Left kidney (tissue), 1 donor: ENCODE measurements at regions not wholly inside any gene's neighbourhood (a gene's known extent, or its start where the extent isn't known, plus 50 kb on each side); places are given as distances from the start of the nearest gene placed in this dataset.

Experiments used
- DNase-seq: peaks from one replicate; pipeline ENCODE4 v3.0.0-alpha.2; 2013

- no peak for DNase-seq
Measured at GRCh38 chr18:40939656-40940515, 1015.1 kb upstream of the PIK3C3 start.

GRCh38 chr18:40938615-40939014 lies 1016.4 kb upstream of the PIK3C3 start:
- DNase-seq: no peak

DNA sequence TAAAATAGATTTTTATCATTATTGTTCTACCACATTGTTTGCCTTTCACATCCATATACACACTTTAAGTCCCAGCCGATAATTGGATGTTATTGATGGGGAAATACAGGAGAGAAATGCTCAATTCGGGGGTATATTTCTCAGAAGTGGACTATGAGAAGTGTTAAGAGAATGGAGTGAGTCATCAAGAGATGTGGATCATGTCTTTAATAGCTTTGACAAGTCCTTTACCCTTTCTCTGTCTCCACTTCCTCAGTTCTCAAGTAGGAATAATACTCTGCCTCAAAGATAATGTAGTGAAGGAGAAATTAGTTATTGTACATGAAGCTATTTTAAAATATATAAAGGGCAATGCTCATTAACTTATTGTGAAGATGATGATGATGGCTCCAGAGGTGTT lies 1017.6 kb upstream of the PIK3C3 start:
- DNase-seq: no peak

- no peak for DNase-seq
Measured at GRCh38 chr18:40935423-40935822, 1019.6 kb upstream of the PIK3C3 start.

GRCh38 chr18:40932862-40933261 lies 1022.2 kb upstream of the PIK3C3 start:
- DNase-seq: no peak

GRCh38 chr18:40930211-40930882 lies 1024.7 kb upstream of the PIK3C3 start:
- DNase-seq: no peak

- no peak for DNase-seq
Measured at GRCh38 chr18:40929399-40929798, 1025.6 kb upstream of the PIK3C3 start.

DNA sequence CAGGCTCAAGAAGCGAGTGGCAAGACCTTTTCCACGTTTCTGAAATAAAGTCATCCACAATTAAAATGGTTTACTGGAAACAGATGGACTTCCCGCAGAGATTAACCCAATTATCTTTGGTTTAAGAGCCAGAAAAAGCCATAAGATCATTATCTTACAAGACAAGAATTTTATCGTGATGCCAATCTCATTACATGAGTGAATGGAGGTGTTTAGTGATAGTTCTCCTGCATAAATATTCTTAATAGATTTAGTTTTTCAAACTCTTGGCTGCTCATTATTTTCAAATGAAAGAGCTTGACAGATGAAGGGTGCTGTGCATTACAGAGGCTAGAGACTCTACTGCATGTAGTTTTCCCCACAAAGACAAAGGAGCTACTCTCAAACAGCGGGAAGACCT lies 1028.4 kb upstream of the PIK3C3 start:
- no peak for DNase-seq

DNA sequence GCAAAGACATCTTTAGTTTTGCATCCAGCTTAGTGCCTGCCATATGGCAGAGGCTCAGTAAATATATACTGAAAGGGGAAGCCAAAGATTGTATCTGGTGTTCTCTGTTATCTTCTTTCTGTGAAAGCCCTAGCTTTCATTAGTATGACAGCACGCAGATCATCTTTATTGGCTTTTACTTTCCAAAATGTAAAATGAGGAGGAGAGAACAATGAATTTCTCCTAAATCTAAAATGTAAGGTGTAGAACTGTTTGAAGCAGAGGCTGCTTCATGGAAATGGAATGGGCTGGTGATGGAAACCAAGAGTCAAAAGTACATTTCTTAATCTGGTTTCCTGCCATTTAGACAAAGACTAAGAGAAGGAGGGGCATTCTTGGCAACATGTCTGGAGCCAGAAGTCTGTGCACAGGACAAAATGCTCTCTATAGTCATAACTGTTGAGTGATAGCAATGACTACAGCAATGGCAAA lies 1029.9 kb upstream of the PIK3C3 start:
- DNase-seq: no peak

- no peak for DNase-seq
Measured at GRCh38 chr18:40921845-40922629, 1033.0 kb upstream of the PIK3C3 start.

GRCh38 chr18:40917056-40917455 lies 1038.0 kb upstream of the PIK3C3 start:
- DNase-seq: no peak

DNA sequence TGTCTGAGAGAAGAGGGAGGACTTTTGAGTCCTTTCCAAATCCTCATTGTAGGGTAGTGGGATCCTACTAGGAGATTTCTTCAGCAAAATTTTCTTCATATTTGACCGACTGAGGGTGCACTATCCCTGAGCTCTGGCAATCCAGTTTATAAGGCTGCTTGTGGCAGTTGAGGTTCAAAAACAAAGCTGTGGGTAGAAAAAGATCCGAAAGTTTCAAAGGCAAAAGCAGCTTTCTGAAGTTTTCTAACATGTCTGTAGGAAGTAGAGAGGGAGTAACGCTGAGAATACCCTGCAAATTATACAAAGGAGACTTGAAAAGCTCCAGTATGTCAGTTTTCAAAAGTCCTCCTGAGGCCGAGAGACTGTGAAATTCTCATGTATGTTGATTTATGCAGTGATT lies 1039.3 kb upstream of the PIK3C3 start:
- DNase-seq: no peak

GRCh38 chr18:40911582-40912254 lies 1043.3 kb upstream of the PIK3C3 start:
- no peak for DNase-seq

DNA sequence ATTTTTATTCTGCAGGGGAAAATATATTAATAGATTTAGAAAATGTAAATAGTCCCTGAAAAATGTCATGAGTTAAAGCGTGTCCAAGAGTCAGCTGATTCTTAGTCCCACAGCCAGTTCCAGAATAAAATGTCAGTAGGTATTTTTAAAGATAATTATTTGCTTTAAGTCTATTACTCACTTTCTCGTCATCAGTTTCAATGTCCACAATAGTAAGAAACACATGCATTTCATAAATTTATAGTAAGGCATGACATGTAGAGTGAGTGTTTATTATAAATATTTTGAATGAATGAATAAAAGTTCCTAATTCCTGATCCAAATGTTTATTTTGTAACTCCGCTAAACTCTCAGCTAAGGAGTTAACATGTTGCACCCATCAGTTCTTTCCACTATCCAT lies 1044.0 kb upstream of the PIK3C3 start:
- DNase-seq: no peak

- no peak for DNase-seq
Measured at GRCh38 chr18:40907842-40908241, 1047.2 kb upstream of the PIK3C3 start.

- DNase-seq: no peak
Measured at GRCh38 chr18:40904295-40904694, 1050.7 kb upstream of the PIK3C3 start.

- DNase-seq: no peak
Measured at GRCh38 chr18:40902436-40902835, 1052.6 kb upstream of the PIK3C3 start.

DNA sequence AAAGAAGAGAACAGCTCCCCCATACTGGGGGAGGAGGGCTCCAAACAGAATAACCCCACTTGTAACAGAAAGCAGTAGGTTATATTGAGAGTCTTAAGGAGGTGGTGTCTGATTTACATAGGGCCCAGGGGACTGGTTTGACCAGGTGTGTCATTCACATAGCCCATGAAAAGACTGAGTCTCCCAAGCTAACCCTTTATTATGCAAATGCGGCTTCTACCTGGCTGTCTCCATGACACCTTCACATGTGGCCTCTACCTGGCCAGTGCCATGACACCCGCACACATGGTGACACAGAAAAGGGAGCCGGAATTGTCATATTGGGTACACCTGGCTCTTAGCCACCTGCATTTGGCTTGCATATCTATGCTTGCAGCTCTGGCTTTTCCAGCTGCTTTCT lies 1057.2 kb upstream of the PIK3C3 start:
- DNase-seq: no peak

- no peak for DNase-seq
Measured at GRCh38 chr18:40883271-40883670, 1071.8 kb upstream of the PIK3C3 start.

DNA sequence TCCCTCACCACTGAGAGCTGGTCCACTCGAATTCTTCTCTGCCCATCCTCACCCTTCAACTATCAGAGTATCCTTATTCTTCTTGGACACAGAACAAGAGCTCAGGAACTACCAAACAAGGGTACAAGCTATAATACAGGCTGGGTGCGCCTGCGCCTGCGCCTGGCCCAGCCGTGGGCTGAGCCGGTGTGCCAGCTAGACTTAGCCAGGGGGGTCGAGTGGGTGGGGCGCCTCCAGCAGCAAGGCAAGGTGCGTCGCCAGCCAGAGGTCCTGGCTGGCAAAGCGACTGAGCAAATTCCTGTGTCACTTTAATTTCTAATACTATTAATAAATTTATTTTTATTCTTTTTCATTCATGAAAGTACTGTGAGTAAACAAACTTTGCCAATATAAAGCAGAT lies 1072.6 kb upstream of the PIK3C3 start:
- no peak for DNase-seq

- no peak for DNase-seq
Measured at GRCh38 chr18:40878371-40878770, 1076.7 kb upstream of the PIK3C3 start.

DNA sequence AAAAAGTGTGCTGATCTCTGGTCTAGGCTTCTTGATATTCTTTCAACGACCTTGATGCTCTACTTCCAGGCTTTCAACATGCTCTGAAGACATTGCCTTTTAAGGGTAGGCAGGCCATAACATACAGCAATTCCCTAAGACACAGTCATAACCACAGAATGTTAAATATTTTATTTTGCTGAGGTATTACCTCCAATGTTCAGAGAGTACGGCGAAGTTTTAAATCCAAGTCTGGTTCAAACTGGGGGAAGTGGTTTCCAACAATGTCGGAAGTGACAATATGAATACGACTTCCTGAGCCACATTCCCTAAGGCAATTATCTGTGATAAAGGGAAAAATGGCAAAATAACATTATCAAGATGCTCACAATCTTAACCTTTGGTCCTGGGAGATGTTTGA lies 1077.9 kb upstream of the PIK3C3 start:
- no peak for DNase-seq
